Esophagus squamous epithelium (tissue), 4 donors: ENCODE measurements at regions not wholly inside any gene's neighbourhood (a gene's known extent, or its start where the extent isn't known, plus 50 kb on each side); places are given as distances from the start of the nearest gene placed in this dataset.

ENCODE experiments used
- CTCF ChIP-seq, 6 experiments: fragments of 450-650 bp in 4 of 6; fragments of 200-600 bp in 2 of 6; sonication (generic) in 2 of 6; IDR thresholded peaks; one replicate each; pipeline ENCODE4 v1.5.1; 2016 to 2019; ENCODE audit warnings: antibody characterized with exemption in 6 of 6, mild to moderate bottlenecking in 4 of 6, moderate library complexity in 4 of 6
- POLR2A ChIP-seq, 4 donors: fragments of 450-650 bp; IDR thresholded peaks; one replicate each; pipeline ENCODE4 v1.6.1; 2017; ENCODE audit warnings: antibody characterized with exemption in 4 of 4, mild to moderate bottlenecking in 4 of 4, moderate library complexity in 3 of 4

GRCh38 chr6:143575440-143575839 lies 63.9 kb upstream of the FUCA2 start:
- TF ChIP-seq CTCF (IDR thresholded peaks at IDR 0.05): peak; percentile 71 to 94 (median 88)
- no peak for TF ChIP-seq POLR2A (IDR thresholded peaks at IDR 0.05)
